NCI-H2227 treated with DMSO at 0.1 percent for 48 hours (cell line): ENCODE measurements at regions not wholly inside any gene's neighbourhood (a gene's known extent, or its start where the extent isn't known, plus 50 kb on each side); places are given as distances from the start of the nearest gene placed in this dataset.
"Not testable (repeated sequence)": the region's sequence is repeated elsewhere in the genome, so short reads cannot be mapped to it uniquely, and the experiment has no call there.

Experiments used
- DNase-seq: peaks from one replicate; lab custom pipeline; 2025; lab: John Stamatoyannopoulos, UW

GRCh38 chr16:16448423-16448822, 69.5 kb downstream of the NPIPA7 start:
- not testable (repeated sequence) for DNase-seq

- not testable (repeated sequence) for DNase-seq
Observed at GRCh38 chr16:16449712-16450237, 70.8 kb downstream of the NPIPA7 start.

- not testable (repeated sequence) for DNase-seq
Observed at GRCh38 chr16:16451721-16452410, 72.9 kb downstream of the NPIPA7 start.

GRCh38 chr16:16458579-16458978, 79.6 kb downstream of the NPIPA7 start:
- not testable (repeated sequence) for DNase-seq

GRCh38 chr16:16463792-16464191, 84.9 kb downstream of the NPIPA7 start:
- not testable (repeated sequence) for DNase-seq

- not testable (repeated sequence) for DNase-seq
Observed at GRCh38 chr16:16488919-16489318, 110.0 kb downstream of the NPIPA7 start.

- DNase-seq = not testable (repeated sequence)
Observed at GRCh38 chr16:16489466-16489865, 110.5 kb downstream of the NPIPA7 start.

- not testable (repeated sequence) for DNase-seq
Observed at GRCh38 chr16:16494114-16494513, 115.2 kb downstream of the NPIPA7 start.

GRCh38 chr16:16494998-16495397, 116.1 kb downstream of the NPIPA7 start:
- DNase-seq = not testable (repeated sequence)

- DNase-seq = not testable (repeated sequence)
Observed at GRCh38 chr16:16499875-16500274, 120.9 kb downstream of the NPIPA7 start.

- not testable (repeated sequence) for DNase-seq
Observed at GRCh38 chr16:16507041-16507440, 128.1 kb downstream of the NPIPA7 start.

GRCh38 chr16:16508344-16508743, 129.4 kb downstream of the NPIPA7 start:
- DNase-seq = not testable (repeated sequence)

- not testable (repeated sequence) for DNase-seq
Observed at GRCh38 chr16:16519395-16519794, 140.5 kb downstream of the NPIPA7 start.

GRCh38 chr16:16521239-16522002, 142.5 kb downstream of the NPIPA7 start:
- DNase-seq = not testable (repeated sequence)

- DNase-seq = not testable (repeated sequence)
Observed at GRCh38 chr16:16526998-16527397, 148.1 kb downstream of the NPIPA7 start.

- DNase-seq = not testable (repeated sequence)
Observed at GRCh38 chr16:16530744-16531143, 151.8 kb downstream of the NPIPA7 start.

GRCh38 chr16:16535565-16535964, 156.6 kb downstream of the NPIPA7 start:
- not testable (repeated sequence) for DNase-seq

- not testable (repeated sequence) for DNase-seq
Observed at GRCh38 chr16:16536151-16536550, 157.2 kb downstream of the NPIPA7 start.

GRCh38 chr16:16549710-16550109, 170.8 kb downstream of the NPIPA7 start:
- DNase-seq = not testable (repeated sequence)

- not testable (repeated sequence) for DNase-seq
Observed at GRCh38 chr16:16550824-16551223, 171.9 kb downstream of the NPIPA7 start.

GRCh38 chr16:16552819-16553340, 173.9 kb downstream of the NPIPA7 start:
- not testable (repeated sequence) for DNase-seq

GRCh38 chr16:16559179-16559740, 180.3 kb downstream of the NPIPA7 start:
- DNase-seq = not testable (repeated sequence)
